Fibroblast of skin of back (primary cell): ENCODE measurements at regions not wholly inside any gene's neighbourhood (a gene's known extent, or its start where the extent isn't known, plus 50 kb on each side); places are given as distances from the start of the nearest gene placed in this dataset.

Source experiments
- DNase-seq: peaks from one replicate; pipeline ENCODE4 v3.0.0-alpha.2; 2013

DNA sequence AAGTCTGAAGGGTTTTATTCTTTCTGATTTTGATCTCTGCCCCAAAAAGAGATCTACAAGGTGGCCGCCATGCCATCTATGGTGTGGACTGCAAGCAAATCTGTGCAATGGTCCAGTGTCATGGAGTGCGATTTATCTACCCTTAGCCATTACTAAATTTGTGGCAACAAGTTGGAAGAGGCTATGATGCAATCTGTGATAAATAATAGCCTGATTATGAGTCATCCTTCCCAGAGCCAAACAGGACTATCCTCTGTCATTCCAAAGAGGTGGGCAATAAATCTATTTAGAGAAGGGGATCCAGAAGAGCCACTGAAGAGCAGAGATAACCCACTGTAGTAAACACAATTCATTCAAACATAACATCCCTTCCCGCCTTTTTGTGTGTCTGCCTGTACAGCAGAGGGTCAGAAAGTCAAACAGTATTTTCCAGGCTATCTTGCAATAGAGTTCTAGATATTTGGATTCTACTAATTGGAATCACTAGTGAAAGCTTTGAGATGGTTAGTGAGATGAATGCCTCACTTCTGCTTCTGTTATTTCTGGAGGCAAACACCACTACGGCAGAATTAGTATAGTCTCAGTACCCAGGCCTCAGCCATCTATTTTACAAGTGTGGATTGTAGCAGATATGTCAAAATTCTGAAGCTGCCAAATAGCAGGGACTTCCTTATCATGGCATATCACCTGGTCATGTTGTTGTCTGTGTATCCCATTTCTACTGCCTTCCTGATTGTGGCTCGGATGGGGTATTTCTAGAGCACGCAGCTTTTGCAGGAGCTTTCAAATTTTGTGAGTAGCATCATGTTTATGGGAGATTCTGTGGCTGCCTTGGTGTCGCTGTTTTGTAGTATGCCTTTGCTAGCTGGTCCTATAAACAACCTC lies 192.0 kb downstream of the SMIM20 start:
- peak; percentile 56 for DNase-seq

DNA sequence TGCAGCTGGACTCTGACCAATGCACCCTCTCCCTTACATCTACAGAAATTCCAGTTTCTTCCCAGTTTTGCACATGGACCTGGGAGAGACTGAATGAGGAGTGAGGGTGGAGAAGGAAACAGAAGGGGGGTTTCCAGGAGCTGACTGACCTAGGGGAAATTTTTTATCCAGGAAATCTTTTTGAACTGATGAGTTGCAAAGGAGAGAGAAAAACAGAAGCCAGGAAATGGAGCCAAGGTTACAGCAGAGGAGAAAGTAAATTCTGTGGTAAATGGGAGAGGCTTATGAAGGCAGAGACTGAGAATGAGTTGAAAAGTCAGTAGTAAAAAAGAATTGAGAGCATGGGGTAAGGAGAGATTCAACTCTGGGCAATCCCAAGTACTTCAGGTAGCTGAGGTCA lies 192.8 kb downstream of the SMIM20 start:
- DNase-seq: no peak

DNA sequence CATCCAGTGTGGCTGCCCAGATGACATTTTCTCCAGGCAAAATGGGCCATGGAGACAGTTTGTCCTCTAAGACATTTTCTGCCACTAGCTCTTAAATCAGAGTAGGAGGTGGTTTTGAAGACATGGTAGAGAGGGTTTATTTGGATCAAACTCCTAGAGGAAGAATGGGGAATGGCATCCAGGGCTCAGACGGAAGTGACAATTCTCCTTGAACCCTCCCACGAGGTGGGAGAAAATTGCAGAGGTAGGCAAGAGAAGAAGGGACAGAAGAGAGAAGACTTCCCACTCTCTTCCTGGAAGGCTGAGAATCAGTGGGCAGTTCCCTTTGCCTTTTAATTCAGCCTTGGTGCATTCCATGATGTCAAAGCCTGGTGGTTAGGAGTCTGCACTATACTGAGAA lies 194.0 kb downstream of the SMIM20 start:
- DNase-seq: no peak

- DNase-seq: no peak
Measured at GRCh38 chr4:26110493-26110892, 196.5 kb downstream of the SMIM20 start.

DNA sequence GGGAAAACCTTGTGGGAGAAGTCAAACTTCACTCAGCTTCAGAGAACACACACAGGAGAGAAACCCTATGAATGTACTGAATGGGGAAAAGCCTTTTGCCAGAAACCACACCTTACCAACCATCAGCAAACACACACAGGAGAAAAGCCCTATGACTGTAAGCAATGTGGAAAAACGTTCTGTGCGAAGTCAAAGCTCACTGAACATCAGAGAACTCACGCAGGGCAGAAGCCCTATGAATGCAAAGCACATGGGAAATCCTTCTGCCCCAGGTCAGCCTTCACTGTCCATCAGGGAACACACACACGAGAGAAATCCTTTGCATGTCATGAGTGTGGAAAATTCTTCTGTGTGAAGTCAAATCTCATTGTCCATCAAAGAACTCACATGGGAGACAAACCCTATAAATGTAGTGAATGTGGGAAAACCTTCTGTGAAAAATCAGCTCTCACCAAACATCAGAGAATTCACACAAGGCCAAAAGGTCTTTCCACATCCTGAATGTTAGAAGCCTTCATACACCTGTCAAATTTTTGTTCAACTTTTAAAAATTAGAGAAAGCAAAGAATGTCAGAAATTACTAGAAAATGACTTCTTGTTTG lies 199.4 kb downstream of the SMIM20 start:
- DNase-seq: no peak

DNA sequence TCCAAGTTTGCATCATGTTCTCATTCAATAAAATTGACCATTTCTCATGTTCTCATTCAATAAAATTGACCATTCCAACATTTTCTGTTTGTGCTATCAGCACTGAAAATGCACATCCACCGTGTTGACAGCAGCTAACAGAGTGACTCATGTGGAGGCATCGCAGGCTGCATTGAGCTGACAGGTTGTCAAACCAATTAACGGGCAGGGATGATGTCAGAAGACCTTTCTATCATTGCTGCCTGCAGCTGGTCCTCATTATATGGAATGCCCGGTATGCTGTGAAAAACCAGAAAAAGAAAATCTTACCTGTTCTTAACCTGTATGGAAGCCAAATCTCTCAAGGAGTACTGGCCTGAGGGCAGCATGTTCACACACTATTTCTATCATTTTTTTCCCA lies 202.0 kb downstream of the SMIM20 start:
- DNase-seq: no peak

DNA sequence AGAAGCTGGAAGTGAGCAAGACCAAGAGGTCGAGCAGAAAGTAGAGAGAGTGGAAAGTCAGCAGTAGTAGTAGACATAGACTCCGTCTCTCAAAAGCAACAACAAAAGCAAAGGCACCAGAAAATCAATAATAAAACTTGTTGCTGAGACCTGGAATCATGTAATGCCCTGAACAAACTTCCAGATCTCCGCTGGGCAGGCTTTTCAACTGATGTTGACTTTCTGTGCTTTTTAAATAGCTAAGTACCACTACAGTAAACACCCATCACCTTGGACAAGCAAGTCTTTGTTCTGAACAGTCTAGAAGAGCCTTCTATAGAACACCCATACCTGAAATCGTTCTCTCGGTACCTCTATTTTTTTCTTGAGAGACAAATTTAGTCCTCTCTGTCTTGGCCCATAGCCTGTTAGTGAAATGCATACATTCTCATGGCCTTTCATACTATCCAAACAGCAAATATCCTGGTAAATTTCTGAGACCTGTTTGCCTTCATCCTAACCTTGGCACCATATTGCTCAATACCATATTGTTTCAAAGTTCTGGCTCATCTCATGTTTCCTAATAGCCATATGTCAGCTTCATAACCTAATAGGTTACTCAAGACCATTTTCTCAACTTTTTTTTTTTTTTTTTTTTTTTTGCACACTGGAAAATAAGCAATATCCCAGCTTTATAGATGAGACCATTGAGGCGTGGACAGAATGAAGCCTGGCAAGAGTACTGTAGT lies 200.6 kb upstream of the RBPJ start:
- no peak for DNase-seq

DNA sequence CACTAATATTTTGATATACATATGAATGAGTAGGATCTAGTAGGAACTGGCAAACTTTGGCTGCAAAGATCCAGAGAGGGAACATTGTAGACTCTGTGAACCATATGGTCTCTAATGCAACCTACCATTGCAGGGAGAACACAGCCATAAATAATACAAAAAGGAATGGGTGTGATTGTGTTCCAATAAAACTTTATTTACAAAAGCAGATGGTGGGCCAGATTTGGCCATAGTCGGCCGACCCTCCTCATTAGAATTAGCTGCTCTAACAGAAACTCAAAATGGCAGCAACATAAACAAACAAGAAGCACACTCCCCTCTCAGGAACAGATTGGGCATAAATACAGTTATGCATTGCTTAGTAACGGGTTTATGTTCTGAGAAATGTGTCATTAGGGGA lies 198.1 kb upstream of the RBPJ start:
- no peak for DNase-seq

GRCh38 chr4:26124753-26125321 lies 196.0 kb upstream of the RBPJ start:
- peak; percentile 23 for DNase-seq

- DNase-seq: no peak
Measured at GRCh38 chr4:26126143-26126718, 194.6 kb upstream of the RBPJ start.

DNA sequence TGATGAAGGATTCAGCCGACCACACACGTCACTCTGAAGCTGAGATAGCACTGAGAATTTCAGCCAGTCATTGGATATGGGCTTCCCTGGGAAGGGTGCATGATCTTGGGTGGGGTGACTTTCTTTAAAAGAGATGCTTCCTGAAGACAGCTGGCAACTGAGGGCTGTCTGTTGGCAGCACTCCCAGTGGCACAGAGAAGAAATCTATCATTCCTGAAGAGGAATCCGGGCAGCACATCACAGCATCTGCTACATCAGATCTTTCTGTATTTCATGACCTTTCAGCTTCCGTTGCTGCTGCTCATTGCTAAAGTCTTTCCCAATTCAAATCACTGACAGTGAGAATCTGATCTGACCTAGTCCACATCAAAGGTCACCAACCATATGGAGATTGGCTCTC lies 193.8 kb upstream of the RBPJ start:
- no peak for DNase-seq

GRCh38 chr4:26127851-26128337 lies 192.9 kb upstream of the RBPJ start:
- DNase-seq: no peak

DNA sequence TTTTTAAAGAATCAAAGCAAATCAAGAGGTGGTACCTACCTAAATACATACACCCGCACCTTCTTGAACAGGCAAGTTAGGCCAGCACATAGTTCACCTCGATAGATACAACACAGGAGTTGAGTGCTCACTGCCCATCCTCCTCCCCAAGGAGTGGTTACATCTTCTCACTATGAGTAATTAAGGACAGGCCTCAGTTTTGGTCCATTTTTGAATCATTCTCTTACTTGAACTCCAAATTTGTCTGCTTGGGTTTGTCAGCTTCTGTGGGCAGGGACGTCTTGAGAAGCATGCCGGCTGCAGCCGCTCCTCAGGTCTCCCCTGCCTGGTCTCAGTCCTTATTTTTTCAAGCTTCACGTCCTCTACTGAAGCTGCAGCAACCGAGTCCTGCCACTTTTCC lies 190.6 kb upstream of the RBPJ start:
- DNase-seq: no peak

DNA sequence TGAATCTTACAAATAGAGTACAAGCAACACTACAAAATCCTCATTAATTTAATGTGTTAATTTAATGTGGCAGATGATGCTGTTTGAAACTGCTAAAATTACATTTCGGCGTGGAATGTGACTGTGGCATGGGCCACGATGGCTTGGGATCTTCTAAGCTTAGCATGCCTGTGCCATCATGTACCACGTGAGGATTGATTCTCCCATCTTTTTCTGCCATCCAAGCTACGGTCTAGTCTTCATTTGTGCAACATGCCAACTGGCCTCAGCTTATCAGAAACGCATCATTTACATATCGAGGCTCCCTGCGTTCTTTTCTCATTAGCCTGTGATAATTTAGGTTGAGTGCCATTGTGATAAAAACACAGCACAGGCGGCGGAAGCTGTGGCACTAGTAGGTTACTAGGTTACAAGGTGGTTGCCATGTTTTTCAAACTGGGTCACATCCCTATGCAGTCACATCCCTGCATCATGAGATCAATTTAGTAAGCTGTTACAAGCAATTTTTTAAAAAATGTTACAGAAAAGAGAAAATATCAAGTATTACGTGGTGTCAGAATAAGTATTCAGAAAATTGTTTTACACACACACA lies 189.9 kb upstream of the RBPJ start:
- no peak for DNase-seq

- DNase-seq: no peak
Measured at GRCh38 chr4:26131711-26132110, 189.1 kb upstream of the RBPJ start.

GRCh38 chr4:26132858-26133257 lies 188.0 kb upstream of the RBPJ start:
- DNase-seq: no peak

DNA sequence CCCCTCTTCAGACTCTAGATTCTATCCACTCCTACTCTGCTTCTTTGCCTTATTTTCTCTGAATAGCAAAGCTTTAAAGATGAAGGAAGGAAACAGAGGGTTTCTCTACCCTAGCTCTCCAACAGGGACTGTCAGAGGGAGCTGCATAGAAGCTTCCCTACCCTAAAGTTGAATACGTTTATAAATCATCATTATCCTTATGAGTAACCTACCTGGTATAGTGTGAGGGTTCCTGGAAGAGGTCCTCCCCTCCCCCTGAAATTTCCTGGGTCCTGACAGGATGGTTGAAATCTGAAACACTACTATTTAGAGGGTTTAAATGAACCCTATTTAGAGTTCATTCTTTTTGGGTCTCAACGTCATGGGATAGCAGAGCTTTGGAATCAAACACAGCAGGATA lies 187.0 kb upstream of the RBPJ start:
- DNase-seq: no peak

DNA sequence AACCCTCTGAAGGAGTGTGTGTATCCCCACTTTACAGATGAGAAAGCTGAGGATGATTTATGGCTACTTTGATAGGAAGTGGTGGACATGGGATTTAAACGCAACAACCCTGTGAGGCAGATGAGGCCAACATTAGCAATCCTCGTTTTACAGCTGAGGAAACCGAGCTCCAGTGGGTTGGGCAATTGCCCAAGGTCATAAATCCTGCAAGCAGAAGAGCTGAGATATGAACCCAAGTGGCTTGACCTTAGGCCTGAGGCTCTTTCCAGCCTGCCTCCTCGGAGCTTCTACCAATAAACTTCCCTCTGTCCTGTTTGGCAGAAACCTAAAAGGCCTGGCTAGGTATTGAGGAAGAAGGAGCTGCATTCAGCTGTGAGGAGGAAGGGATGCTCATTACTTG lies 185.5 kb upstream of the RBPJ start:
- DNase-seq: no peak

GRCh38 chr4:26136615-26137014 lies 184.2 kb upstream of the RBPJ start:
- DNase-seq: no peak

GRCh38 chr4:26137288-26137687 lies 183.5 kb upstream of the RBPJ start:
- DNase-seq: no peak

DNA sequence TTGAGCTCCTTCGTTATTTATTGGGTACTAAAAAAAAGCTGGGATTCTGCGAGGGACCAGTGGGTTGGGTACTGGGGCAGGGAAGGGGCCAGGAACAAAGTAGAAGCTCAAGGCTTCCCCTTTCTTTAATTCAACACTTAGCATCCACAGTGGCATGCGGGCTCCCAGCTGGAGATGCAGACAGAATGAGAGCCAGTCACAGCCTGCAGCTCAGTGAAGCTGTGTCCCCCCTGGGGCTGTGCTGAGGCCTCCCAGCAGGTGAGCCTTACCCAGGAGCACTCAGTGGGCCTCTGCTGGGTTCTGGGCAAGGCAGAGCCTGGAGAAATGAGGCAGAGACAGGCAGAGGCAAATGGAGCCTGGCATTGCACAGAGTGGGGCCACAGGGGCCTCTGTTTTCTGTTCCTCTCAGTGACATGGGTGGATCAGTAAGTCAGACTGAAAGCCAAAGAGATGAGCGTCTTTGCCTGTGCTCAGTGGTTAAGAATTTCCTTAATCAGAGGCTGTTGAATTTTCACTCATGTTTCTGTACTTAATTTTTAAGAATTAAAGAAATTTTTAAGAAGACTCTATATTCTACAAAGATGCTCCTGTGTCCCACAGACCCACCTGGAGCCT lies 181.4 kb upstream of the RBPJ start:
- peak; percentile 22 for DNase-seq
